ENCODE measurements at regions not wholly inside any gene's neighbourhood (a gene's known extent, or its start where the extent isn't known, plus 50 kb on each side); places are given as distances from the start of the nearest gene placed in this dataset.

DNA sequence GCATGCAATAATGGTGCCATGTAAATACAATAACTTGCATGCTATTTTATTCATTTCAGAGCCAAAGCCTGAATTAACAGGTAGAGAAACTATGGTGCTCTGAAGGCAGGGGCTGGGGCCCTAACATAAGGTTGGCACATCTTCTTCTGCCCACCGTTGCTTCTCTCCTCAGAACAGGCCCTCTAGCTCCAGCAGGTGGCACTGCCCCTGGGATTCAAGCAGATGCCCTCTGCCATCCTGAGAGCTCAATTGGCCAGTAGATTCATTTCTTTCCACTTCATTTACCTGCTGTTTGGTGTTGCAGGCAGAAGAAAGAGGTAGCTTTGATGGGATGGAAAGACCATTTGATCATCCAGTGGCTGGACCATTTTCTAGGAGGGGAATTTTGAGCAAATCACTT lies 130.5 kb downstream of the FOXB1 start:
- TF ChIP-seq, protein P1, sequence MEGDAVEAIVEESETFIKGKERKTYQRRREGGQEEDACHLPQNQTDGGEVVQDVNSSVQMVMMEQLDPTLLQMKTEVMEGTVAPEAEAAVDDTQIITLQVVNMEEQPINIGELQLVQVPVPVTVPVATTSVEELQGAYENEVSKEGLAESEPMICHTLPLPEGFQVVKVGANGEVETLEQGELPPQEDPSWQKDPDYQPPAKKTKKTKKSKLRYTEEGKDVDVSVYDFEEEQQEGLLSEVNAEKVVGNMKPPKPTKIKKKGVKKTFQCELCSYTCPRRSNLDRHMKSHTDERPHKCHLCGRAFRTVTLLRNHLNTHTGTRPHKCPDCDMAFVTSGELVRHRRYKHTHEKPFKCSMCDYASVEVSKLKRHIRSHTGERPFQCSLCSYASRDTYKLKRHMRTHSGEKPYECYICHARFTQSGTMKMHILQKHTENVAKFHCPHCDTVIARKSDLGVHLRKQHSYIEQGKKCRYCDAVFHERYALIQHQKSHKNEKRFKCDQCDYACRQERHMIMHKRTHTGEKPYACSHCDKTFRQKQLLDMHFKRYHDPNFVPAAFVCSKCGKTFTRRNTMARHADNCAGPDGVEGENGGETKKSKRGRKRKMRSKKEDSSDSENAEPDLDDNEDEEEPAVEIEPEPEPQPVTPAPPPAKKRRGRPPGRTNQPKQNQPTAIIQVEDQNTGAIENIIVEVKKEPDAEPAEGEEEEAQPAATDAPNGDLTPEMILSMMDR (IDR thresholded peaks at IDR 0.05; ENCODE audit: low read depth, low read length) = peak; percentile 13
- DNase-seq (ENCODE audit: extremely low read depth, low read depth) = no peak

DNA sequence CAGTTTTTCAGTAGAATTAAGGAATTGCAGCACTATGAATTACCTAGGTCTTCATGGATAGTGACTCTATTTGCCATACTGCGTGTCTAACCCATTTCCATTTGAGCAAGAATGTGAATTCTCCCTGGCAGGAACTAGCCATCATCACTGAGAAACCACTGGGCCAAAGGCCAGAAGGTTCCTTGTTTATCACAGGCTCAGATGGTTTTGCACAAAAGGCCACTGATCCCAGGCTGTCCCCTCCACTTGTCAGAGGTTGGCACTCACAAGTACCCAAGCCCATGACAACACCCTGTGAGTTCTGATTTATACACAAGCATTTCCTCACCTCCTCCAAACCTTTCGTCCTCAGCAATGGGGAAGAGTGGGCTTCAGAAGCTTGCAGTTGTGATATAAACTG lies 131.8 kb downstream of the FOXB1 start:
- DNase-seq (ENCODE audit: extremely low read depth, low read depth) = no peak
- TF ChIP-seq, protein P1 (IDR thresholded peaks at IDR 0.05; ENCODE audit: low read depth, low read length) = no peak

DNA sequence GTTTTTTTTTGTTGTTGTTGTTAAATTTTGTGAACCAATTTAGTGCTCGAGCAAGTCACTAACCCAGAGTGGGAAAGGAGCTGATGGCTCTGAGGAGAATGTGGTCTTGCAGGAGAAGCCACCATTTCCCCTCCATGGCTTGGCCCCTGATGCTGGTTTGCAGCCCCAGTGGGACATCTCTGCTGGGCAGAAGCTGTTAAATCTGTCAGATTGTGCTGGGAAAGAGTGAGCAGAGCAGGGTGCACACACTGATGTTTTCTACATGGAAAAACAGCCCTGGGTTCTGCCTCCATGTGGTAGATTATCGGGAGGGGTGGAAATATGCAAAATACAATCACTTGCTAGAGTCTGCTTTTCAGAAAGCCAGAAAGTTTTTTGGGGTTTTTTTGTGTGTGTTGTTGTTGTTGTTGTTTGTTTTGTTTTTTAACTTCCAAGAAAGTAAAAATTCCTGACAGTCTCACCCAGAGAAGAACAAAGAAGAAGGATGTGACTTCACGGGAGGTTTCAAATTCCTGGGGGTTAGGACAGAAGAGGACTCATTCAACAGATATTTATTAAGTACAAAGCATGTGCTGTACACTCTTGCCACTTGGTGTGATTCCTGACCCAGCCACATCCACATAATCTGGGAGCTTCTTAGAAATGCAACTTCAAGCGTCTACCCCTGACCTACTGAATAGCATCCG lies 133.7 kb downstream of the FOXB1 start:
- TF ChIP-seq, protein P1 (IDR thresholded peaks at IDR 0.05; ENCODE audit: low read depth, low read length) = no peak
- DNase-seq (ENCODE audit: extremely low read depth, low read depth) = no peak

DNA sequence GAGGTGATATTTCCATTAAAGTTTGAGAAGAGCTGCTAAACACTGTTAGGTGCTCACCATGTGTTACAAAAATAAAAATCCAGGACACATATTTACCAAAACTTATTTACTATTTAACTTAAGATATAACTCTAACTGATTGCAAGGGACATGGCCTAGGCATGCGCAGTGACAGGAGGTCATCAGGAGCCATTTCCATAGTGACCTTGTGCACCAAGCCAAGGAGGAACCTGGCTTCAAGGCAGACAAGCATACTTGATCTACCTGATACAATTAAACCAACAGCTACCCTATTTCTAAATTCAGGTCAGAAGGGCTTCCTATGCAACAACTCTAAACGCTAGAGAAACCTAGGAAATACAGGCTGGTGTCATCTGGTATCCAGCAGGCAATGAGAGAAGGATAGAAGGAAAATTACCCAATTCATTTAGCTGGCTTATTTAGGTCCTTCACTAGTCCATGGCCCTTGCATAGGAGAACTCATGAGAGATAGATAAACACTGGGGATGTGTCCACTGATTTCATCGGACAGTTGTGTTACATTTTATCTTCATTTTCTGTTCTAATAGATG lies 134.4 kb downstream of the FOXB1 start:
- DNase-seq (ENCODE audit: extremely low read depth, low read depth) = no peak
- TF ChIP-seq, protein P1 (IDR thresholded peaks at IDR 0.05; ENCODE audit: low read depth, low read length) = no peak

DNA sequence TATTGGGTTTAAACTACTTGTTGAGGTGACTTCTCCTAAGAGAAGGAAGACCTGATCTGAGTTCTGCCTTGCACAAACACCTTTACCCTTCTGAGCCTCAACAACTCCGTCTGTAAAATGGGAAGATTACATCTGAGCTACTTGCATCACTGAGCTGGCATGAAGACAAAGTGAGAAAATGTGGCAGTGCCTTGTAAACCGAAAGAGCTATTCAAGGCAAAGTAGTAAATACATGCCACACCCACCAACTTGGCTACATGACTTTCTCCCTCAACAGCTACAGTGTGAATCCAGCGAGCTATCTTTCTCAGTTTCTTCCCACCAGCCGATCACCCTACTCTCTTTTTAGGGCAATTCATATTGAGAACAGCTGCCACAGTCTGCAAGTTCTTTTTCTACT lies 148.3 kb downstream of the FOXB1 start:
- TF ChIP-seq, protein P1 (IDR thresholded peaks at IDR 0.05; ENCODE audit: low read depth, low read length) = no peak

DNA sequence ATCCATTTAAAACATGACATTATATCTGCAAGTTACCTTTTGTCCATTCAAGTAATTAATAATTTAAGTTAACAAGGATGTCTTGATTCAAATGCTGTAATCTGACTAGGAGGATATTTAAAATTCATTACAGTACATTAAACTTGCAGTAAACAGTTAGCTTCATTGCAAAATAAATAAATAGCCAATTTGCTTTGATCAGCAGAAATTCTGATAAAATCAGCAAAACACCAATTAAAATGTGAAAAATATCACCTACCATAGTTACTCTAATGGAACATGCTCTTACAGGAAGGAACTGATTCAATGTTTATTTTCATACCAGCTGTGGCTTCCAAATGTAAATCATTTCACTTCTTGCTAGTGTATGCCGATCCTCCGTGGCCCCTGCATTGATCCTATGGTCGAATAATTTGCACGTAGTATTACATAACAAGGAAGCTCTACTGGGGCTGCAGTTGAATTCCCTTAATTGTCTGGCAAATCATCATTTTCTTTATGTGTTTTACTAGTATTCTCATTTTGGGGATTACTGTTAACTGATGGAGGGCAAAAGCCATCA lies 150.7 kb downstream of the FOXB1 start:
- DNase-seq (ENCODE audit: extremely low read depth, low read depth) = no peak

More for the DNA sequence above, 148.3 kb downstream of the FOXB1 start:
- DNase-seq (ENCODE audit: extremely low read depth, low read depth) = no peak

DNA sequence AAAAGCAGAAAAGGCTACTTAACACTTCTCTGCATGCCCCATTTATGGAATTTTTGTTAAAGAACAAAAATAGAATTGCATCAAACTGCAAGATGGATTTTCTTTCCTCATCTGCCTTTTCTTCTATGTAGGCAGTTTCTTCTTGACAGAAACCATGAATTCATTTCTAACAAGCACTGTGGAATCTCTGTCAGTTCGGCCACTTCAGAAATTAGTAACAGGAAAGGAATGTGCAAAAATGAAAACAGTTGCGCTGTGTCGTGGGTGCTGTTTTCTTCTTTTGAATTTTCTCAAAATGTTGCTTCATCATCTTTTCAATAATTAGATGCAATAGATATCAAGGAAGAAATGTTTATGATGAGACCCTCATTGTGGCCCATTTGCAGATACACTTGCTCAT lies 151.6 kb downstream of the FOXB1 start:
- TF ChIP-seq, protein P1 (IDR thresholded peaks at IDR 0.05; ENCODE audit: low read depth, low read length) = no peak
- DNase-seq (ENCODE audit: extremely low read depth, low read depth) = no peak

More for the DNA sequence above, 150.7 kb downstream of the FOXB1 start:
- TF ChIP-seq, protein P1 (IDR thresholded peaks at IDR 0.05; ENCODE audit: low read depth, low read length) = no peak
